ENCODE measurements at regions not wholly inside any gene's neighbourhood (a gene's known extent, or its start where the extent isn't known, plus 50 kb on each side); places are given as distances from the start of the nearest gene placed in this dataset.

DNA sequence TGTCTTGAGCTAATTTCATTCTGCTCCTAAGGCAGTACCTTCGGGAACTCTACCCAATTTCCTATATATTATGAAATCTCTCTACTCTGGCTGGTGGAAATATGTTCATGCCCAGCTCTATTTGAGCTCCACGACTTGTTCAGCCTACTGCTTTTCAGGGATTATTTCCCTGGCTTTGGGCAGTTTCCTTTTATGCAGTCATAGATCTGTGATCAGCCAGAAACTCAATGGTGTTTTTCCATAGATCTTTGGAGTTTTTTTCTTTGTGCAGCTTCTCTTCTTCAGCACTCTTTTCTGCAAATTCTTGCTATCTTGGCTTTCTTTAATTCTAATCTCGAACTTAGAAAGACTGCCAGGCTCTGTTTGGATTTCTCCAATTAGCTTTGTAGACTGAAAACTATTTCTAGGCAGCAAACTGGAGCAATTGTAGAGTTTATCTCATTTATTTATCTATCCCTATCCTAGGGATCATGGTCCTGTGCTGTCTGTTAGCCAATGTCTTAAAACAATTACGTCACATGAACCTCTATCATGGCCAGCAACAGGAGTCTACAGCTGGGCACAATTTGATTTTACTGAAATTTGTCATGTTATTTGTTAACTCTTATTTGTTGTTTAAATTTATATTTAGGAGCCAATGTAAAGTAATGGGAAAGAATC, 328.4 kb downstream of the BCKDHB start:
- Histone ChIP-seq H3K4me1 (ENCODE audit: insufficient read depth, low read length, poor library complexity, severe bottlenecking) (no peaks in the 10 kb centered on the region), H3K27me3 (replicated peaks; ENCODE audit: insufficient read depth, low read depth, low read length, poor library complexity) (no peaks in the 10 kb centered on the region), H3K36me3 (ENCODE audit: insufficient read depth, low read length, poor library complexity, severe bottlenecking) (no peaks in the 10 kb centered on the region), H3K4me3 (ENCODE audit: low read depth, low read length, poor library complexity, severe bottlenecking) (no peak overlapping the region), H3K9me3 (ENCODE audit: low read depth, low read length, poor library complexity, severe bottlenecking) (no peaks in the 10 kb centered on the region), H3K27ac (ENCODE audit: low read depth, low read length, poor library complexity, severe bottlenecking) (no peak overlapping the region)
- no TSS peak for BruUV-seq (replicated peaks)
- no peak for DNase-seq (ENCODE audit: low spot score)
- intact Hi-C loops (cut with micrococcal nuclease; ENCODE audit: unreplicated experiment) = no loop called here
- CTCF ChIA-PET = no interaction called here
- POLR2A ChIA-PET (ENCODE audit: low non-redundant PET) = no interaction called here
- TF ChIP-seq EZH2 (IDR thresholded peaks at IDR 0.05; ENCODE audit: borderline replicate concordance, low read depth, low read length, poor library complexity, severe bottlenecking) = no peak
- TF ChIP-seq, protein P1, sequence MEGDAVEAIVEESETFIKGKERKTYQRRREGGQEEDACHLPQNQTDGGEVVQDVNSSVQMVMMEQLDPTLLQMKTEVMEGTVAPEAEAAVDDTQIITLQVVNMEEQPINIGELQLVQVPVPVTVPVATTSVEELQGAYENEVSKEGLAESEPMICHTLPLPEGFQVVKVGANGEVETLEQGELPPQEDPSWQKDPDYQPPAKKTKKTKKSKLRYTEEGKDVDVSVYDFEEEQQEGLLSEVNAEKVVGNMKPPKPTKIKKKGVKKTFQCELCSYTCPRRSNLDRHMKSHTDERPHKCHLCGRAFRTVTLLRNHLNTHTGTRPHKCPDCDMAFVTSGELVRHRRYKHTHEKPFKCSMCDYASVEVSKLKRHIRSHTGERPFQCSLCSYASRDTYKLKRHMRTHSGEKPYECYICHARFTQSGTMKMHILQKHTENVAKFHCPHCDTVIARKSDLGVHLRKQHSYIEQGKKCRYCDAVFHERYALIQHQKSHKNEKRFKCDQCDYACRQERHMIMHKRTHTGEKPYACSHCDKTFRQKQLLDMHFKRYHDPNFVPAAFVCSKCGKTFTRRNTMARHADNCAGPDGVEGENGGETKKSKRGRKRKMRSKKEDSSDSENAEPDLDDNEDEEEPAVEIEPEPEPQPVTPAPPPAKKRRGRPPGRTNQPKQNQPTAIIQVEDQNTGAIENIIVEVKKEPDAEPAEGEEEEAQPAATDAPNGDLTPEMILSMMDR (conservative IDR thresholded peaks at IDR 0.05; ENCODE audit: low read depth, low read length) = no peak

DNA sequence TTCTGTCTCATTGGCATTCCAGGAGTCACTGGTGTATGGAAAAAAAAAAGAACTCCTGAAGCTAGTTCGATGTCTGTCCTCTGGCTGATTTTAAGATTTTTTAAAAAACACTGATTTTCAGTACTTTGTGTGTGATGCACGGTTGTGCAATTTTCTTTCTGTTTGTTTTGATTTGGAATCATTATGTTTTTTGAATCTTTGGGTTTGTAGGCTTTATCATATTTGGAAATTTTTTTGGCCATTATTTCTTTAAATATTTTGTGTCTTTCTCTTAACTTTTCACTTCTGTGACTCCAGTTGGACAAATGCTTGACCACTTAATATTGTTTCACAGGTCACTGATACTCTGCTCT, 327.2 kb downstream of the BCKDHB start:
- TF ChIP-seq EZH2 (IDR thresholded peaks at IDR 0.05; ENCODE audit: borderline replicate concordance, low read depth, low read length, poor library complexity, severe bottlenecking) = no peak
- TF ChIP-seq, protein P1 (conservative IDR thresholded peaks at IDR 0.05; ENCODE audit: low read depth, low read length) = no peak
- Histone ChIP-seq H3K36me3 (ENCODE audit: insufficient read depth, low read length, poor library complexity, severe bottlenecking) (no peaks in the 10 kb centered on the region), H3K27ac (ENCODE audit: low read depth, low read length, poor library complexity, severe bottlenecking) (no peak overlapping the region), H3K9me3 (ENCODE audit: low read depth, low read length, poor library complexity, severe bottlenecking) (no peaks in the 10 kb centered on the region), H3K4me1 (ENCODE audit: insufficient read depth, low read length, poor library complexity, severe bottlenecking) (no peaks in the 10 kb centered on the region), H3K4me3 (ENCODE audit: low read depth, low read length, poor library complexity, severe bottlenecking) (no peak overlapping the region), H3K27me3 (replicated peaks; ENCODE audit: insufficient read depth, low read depth, low read length, poor library complexity) (no peaks in the 10 kb centered on the region)
- ChIA-PET POLR2A (ENCODE audit: low non-redundant PET) (no interaction called here), CTCF (no interaction called here)
- intact Hi-C loops (cut with micrococcal nuclease; ENCODE audit: unreplicated experiment) = no loop called here
- DNase-seq (ENCODE audit: low spot score) = no peak
- BruUV-seq (replicated peaks) = no TSS peak

GRCh38 chr6:80433010-80433672, 326.7 kb downstream of the BCKDHB start:
- POLR2A ChIA-PET (ENCODE audit: low non-redundant PET) = no interaction called here
- intact Hi-C loops (cut with micrococcal nuclease; ENCODE audit: unreplicated experiment) = no loop called here
- no TSS peak for BruUV-seq (replicated peaks)
- CTCF ChIA-PET = no interaction called here
- Histone ChIP-seq H3K4me1 (ENCODE audit: insufficient read depth, low read length, poor library complexity, severe bottlenecking) (no peaks in the 10 kb centered on the region), H3K9me3 (ENCODE audit: low read depth, low read length, poor library complexity, severe bottlenecking) (no peaks in the 10 kb centered on the region), H3K36me3 (ENCODE audit: insufficient read depth, low read length, poor library complexity, severe bottlenecking) (no peaks in the 10 kb centered on the region), H3K27me3 (replicated peaks; ENCODE audit: insufficient read depth, low read depth, low read length, poor library complexity) (no peaks in the 10 kb centered on the region), H3K4me3 (ENCODE audit: low read depth, low read length, poor library complexity, severe bottlenecking) (no peak overlapping the region), H3K27ac (ENCODE audit: low read depth, low read length, poor library complexity, severe bottlenecking) (no peak overlapping the region)
- TF ChIP-seq, protein P1 (conservative IDR thresholded peaks at IDR 0.05; ENCODE audit: low read depth, low read length) = no peak
- no peak for TF ChIP-seq EZH2 (IDR thresholded peaks at IDR 0.05; ENCODE audit: borderline replicate concordance, low read depth, low read length, poor library complexity, severe bottlenecking)
- DNase-seq (ENCODE audit: low spot score) = no peak
